GM12873 (cell line): ENCODE measurements at regions not wholly inside any gene's neighbourhood (a gene's known extent, or its start where the extent isn't known, plus 50 kb on each side); places are given as distances from the start of the nearest gene placed in this dataset.

Experiments
- TF ChIP-seq, protein P1 (sequence below): IDR thresholded peaks from 2 replicates; pipeline ENCODE4 v1.5.1; 2012; ENCODE audit warnings: low read depth, mild to moderate bottlenecking, moderate library complexity, low read length, control low read depth; ENCODE audit not compliant: insufficient read depth; ENCODE audit errors: missing control alignments

GRCh38 chr7:21128062-21128817 is 299.6 kb upstream of the SP4 start:
- TF ChIP-seq, protein P1, sequence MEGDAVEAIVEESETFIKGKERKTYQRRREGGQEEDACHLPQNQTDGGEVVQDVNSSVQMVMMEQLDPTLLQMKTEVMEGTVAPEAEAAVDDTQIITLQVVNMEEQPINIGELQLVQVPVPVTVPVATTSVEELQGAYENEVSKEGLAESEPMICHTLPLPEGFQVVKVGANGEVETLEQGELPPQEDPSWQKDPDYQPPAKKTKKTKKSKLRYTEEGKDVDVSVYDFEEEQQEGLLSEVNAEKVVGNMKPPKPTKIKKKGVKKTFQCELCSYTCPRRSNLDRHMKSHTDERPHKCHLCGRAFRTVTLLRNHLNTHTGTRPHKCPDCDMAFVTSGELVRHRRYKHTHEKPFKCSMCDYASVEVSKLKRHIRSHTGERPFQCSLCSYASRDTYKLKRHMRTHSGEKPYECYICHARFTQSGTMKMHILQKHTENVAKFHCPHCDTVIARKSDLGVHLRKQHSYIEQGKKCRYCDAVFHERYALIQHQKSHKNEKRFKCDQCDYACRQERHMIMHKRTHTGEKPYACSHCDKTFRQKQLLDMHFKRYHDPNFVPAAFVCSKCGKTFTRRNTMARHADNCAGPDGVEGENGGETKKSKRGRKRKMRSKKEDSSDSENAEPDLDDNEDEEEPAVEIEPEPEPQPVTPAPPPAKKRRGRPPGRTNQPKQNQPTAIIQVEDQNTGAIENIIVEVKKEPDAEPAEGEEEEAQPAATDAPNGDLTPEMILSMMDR: no peak

DNA sequence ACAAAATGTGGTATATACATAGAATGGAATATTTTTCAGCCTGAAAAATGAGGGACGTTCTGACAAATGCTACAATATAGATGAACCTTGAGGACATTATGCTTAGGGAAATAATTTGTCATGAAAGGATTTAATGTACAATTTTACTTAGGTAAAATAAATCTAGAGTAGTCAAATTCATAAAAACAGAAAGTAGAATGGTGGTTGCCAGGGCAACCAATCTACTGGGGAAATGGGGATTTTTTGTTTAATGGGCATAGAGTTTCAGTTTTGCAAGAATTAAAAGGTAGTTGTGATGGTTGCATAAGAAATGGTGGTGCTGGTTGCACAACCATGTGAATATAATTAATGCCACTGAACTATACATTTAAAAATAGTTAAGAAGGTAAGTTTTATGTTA is 296.0 kb upstream of the SP4 start:
- TF ChIP-seq, protein P1: no peak

- TF ChIP-seq, protein P1: no peak
Measured at GRCh38 chr7:21134631-21135030, 293.3 kb upstream of the SP4 start.

DNA sequence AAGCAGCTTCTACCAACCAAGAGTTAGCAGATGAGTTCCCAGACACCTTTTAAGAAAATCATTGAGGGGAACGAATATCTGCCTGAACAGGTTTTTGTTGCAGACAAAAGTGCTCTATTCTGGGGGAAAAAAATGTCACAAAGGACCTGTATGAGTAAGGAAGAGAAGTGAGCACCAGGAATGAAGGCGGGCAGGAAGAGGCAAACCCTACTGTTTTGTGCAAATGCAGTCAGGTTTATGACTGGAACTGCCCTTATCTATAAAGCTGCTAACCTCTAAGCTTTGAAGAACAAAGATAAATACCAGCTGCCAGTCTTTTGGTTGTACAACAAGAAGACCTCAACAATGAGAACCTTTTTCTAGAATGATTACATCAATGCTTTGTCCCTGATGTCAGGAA is 292.4 kb upstream of the SP4 start:
- TF ChIP-seq, protein P1: no peak

DNA sequence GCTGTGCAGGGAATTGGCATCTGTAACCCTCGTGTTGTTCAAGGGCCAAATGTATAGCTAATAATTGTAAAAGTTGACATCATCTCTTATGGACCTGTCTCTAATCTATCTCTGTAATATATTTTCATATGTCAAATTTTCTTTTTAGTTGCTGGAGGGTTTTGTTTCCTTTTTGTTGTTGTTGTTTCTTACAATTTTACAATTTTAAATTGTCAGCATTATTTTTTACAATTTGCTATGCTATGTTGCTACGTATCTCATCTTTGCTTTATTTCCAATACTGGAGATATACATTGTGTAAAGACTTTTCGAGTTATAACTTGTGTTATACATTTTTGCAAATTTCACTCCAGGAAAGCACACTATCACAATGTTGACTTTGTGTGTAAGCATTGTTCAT is 290.2 kb upstream of the SP4 start:
- TF ChIP-seq, protein P1: no peak

GRCh38 chr7:21140622-21141021 is 287.3 kb upstream of the SP4 start:
- TF ChIP-seq, protein P1: no peak

- TF ChIP-seq, protein P1: no peak
Measured at GRCh38 chr7:21141476-21141875, 286.4 kb upstream of the SP4 start.
